Adrenal gland (tissue), 9 donors: ENCODE measurements at regions not wholly inside any gene's neighbourhood (a gene's known extent, or its start where the extent isn't known, plus 50 kb on each side); places are given as distances from the start of the nearest gene placed in this dataset.

ENCODE experiments used
- DNase-seq, 7 donors: peaks; one replicate each; pipeline ENCODE4 v3.0.0-alpha.2; 2019 to 2020
- H3K27ac ChIP-seq, 5 donors: fragments of 200-600 bp; sonication (generic) in 4 of 5; 1 replicate in 3 of 5; 2 replicates in 2 of 5; pipeline versions ENCODE4 v1.5.1 to v1.8.0; 2016 to 2020; ENCODE audit warnings: mild to moderate bottlenecking in 1 of 5
- H3K27me3 ChIP-seq: fragments of 200-600 bp; 2 replicates; pipeline ENCODE4 v1.8.0; 2021
- H3K36me3 ChIP-seq, 2 donors: fragments of 200-600 bp; replicated peaks in 1 of 2; 1 replicate in 1 of 2; 2 replicates in 1 of 2; pipeline versions ENCODE4 v1.5.1 to v1.8.0; 2018 to 2022
- H3K4me1 ChIP-seq, 2 donors: fragments of 200-600 bp; replicated peaks in 1 of 2; 1 replicate in 1 of 2; 2 replicates in 1 of 2; pipeline versions ENCODE4 v1.5.1 to v1.8.0; 2018 to 2021
- H3K4me3 ChIP-seq, 4 donors: fragments of 200-600 bp; sonication (generic) in 3 of 4; one replicate each; pipeline ENCODE4 v1.5.1; 2016 to 2018
- H3K9me3 ChIP-seq, 3 donors: fragments of 200-600 bp; sonication (generic) in 1 of 3; replicated peaks in 1 of 3; 1 replicate in 2 of 3; 2 replicates in 1 of 3; pipeline versions ENCODE4 v1.5.1 to v1.8.0; 2016 to 2021
- POLR2A ChIP-seq, 2 donors: fragments of 450-650 bp; IDR thresholded peaks; one replicate each; pipeline ENCODE4 v1.6.1; 2017; ENCODE audit warnings: antibody characterized with exemption in 2 of 2, mild to moderate bottlenecking in 2 of 2, moderate library complexity in 1 of 2
- WGBS, 4 donors: extraction: QIAGEN DNeasy Blood & Tissue Kit in 2 of 4; methylation state at CpG; one replicate each; pipeline versions ENCODE4 v1.1.5 to v1.1.7; 2013 to 2017; 5-methylcytosine and 5-hydroxymethylcytosine counted together
- intact Hi-C, 2 donors: fragments of 100-400 bp; cut with DNase I; formaldehyde crosslinking; loops; one replicate each; pipeline versions ENCODE4 v1.14.1 to v1.15.0; 2022 to 2023
- TF ChIP-seq, protein P1 (sequence below), 6 experiments: fragments of 450-650 bp in 4 of 6; fragments of 200-600 bp in 2 of 6; sonication (generic) in 1 of 6; IDR thresholded peaks; 1 replicate in 5 of 6; 2 replicates in 1 of 6; pipeline versions ENCODE4 v1.5.1 to v1.8.0; 2016 to 2021; ENCODE audit warnings: antibody characterized with exemption in 6 of 6, mild to moderate bottlenecking in 2 of 6, moderate library complexity in 1 of 6
- donor health status: healthy with polysubstance abuse.
- donor health status: Bipolar disorder and iron deficiency.
- donor health status: DM: yes; HTN: yes; CAD: no.
- donor health status: DM: no; HTN: no; CAD: no.
- donor health status: DM: no; HTN: no; CAD: no.

- Histone ChIP-seq H3K36me3 (no peaks in the 10 kb centered on the region), H3K9me3 (no peaks in the 10 kb centered on the region), H3K27me3 (no peaks in the 10 kb centered on the region), H3K27ac (peak overlapping the region in 1 of 5 donors; percentile 2), H3K4me3 (no peak overlapping the region), H3K4me1 (peaks cover 0 to 7% of the 10 kb centered on the region in 2 donors)
- no peak for TF ChIP-seq POLR2A (IDR thresholded peaks at IDR 0.05)
- TF ChIP-seq, protein P1, sequence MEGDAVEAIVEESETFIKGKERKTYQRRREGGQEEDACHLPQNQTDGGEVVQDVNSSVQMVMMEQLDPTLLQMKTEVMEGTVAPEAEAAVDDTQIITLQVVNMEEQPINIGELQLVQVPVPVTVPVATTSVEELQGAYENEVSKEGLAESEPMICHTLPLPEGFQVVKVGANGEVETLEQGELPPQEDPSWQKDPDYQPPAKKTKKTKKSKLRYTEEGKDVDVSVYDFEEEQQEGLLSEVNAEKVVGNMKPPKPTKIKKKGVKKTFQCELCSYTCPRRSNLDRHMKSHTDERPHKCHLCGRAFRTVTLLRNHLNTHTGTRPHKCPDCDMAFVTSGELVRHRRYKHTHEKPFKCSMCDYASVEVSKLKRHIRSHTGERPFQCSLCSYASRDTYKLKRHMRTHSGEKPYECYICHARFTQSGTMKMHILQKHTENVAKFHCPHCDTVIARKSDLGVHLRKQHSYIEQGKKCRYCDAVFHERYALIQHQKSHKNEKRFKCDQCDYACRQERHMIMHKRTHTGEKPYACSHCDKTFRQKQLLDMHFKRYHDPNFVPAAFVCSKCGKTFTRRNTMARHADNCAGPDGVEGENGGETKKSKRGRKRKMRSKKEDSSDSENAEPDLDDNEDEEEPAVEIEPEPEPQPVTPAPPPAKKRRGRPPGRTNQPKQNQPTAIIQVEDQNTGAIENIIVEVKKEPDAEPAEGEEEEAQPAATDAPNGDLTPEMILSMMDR (IDR thresholded peaks at IDR 0.05), result no peak
- no peak for DNase-seq
- intact Hi-C loops, result no loop called here
Observed at GRCh38 chr4:123840197-123840596, 443.6 kb downstream of the SPRY1 start.

DNA sequence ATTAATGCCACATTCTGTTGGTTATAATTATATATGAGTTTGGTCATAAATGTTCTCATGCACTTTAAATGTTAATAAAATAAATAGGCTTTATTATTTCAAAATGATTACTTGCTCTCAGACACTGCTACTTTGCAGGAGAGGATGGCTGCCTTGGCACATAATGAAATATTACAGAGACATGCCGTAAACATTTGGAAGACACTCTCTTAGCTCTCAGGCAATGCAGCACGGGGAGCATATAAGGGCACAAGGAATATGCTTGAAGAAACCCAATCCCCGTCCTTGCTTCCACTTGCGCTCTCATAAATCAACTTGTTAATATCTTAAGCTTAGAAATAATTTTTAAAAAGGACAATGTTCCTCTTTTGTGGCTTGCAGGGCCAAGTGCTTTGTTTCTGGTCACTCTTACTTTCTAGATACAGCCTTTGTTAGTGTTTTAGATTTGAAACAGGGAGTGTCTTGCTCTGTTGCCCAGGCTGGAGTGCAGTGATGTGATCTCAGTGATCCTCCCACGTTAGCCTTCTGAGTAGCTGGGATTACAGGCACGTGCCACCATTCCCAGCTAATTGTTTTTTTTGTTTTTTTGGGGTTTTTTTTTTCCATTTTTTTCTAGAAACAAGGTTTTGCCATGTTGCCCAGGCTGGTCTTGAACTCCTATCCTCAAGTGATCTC is 445.0 kb downstream of the SPRY1 start:
- 80 to 87% (median 83%) methylated on average over 6 of the region's 6 CpGs for WGBS, 4 donors
- H3K36me3 ChIP-seq, result no peaks in the 10 kb centered on the region
- peaks cover 0 to 7% of the 10 kb centered on the region in 2 donors for H3K4me1 ChIP-seq
- TF ChIP-seq POLR2A (IDR thresholded peaks at IDR 0.05), result no peak
- TF ChIP-seq, protein P1 (IDR thresholded peaks at IDR 0.05), result no peak
- no peaks in the 10 kb centered on the region for H3K9me3 ChIP-seq
- H3K4me3 ChIP-seq, result no peak overlapping the region
- H3K27ac ChIP-seq, result no peak overlapping the region
- DNase-seq, result no peak
- intact Hi-C loops, result no loop called here
- no peaks in the 10 kb centered on the region for H3K27me3 ChIP-seq

GRCh38 chr4:123843137-123843536 is 446.5 kb downstream of the SPRY1 start:
- no peak overlapping the region for H3K4me3 ChIP-seq
- WGBS, 4 donors, result 81 to 91% (median 87%) methylated on average over 1 of the region's 1 CpG
- intact Hi-C loops, result no loop called here

DNA sequence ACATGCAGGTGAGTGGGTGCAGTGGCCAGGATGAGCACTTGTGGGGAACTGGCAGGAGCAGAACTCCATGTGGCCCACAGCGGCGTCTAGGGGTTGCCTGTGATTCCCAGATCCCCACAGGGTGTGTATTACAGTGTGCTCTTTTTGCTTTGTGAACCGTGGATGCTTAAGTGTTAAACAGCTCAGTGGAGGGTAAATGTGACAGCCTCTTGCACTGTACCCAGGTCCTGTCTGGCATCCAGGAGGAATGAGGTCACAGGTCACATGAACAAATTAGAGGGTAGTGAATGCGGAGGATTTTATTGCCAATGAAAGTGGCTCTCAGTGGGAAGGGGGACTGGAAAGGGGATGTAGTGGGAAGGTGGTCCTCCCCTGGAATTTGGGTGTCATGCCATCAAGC is 447.8 kb downstream of the SPRY1 start:
- peak overlapping the region in 2 of 5 donors; percentile 27 to 51 for H3K27ac ChIP-seq
- no peaks in the 10 kb centered on the region for H3K36me3 ChIP-seq
- 87 to 98% (median 98%) methylated on average over 4 of the region's 4 CpGs for WGBS, 4 donors
- intact Hi-C loops, result no loop called here
- no peaks in the 10 kb centered on the region for H3K27me3 ChIP-seq
- DNase-seq, result no peak
- H3K4me1 ChIP-seq, result peaks cover 0 to 12% of the 10 kb centered on the region in 2 donors
- TF ChIP-seq, protein P1 (IDR thresholded peaks at IDR 0.05), result no peak
- no peak for TF ChIP-seq POLR2A (IDR thresholded peaks at IDR 0.05)
- no peak overlapping the region for H3K4me3 ChIP-seq
- no peaks in the 10 kb centered on the region for H3K9me3 ChIP-seq

More at GRCh38 chr4:123843137-123843536, 446.5 kb downstream of the SPRY1 start:
- H3K9me3 ChIP-seq, result no peaks in the 10 kb centered on the region
- no peaks in the 10 kb centered on the region for H3K27me3 ChIP-seq
- no peak for TF ChIP-seq POLR2A (IDR thresholded peaks at IDR 0.05)
- TF ChIP-seq, protein P1 (IDR thresholded peaks at IDR 0.05), result no peak
- no peak overlapping the region for H3K27ac ChIP-seq
- no peak for DNase-seq
- peaks cover 0 to 7% of the 10 kb centered on the region in 2 donors for H3K4me1 ChIP-seq
- H3K36me3 ChIP-seq, result no peaks in the 10 kb centered on the region
